Head of caudate nucleus (tissue), 42 donors: ENCODE measurements at regions not wholly inside any gene's neighbourhood (a gene's known extent, or its start where the extent isn't known, plus 50 kb on each side); places are given as distances from the start of the nearest gene placed in this dataset.

Experiments used
- DNase-seq, 42 donors: peaks; one replicate each; pipeline versions ENCODE4 v3.0.0 to v3.0.0-alpha.2; 2020 to 2021; ENCODE audit warnings: mixed read lengths in 7 of 42
- intact Hi-C: fragments of 100-400 bp; cut with DNase I; formaldehyde crosslinking; loops from one replicate; pipeline ENCODE4 v1.15.0; 2022

DNA sequence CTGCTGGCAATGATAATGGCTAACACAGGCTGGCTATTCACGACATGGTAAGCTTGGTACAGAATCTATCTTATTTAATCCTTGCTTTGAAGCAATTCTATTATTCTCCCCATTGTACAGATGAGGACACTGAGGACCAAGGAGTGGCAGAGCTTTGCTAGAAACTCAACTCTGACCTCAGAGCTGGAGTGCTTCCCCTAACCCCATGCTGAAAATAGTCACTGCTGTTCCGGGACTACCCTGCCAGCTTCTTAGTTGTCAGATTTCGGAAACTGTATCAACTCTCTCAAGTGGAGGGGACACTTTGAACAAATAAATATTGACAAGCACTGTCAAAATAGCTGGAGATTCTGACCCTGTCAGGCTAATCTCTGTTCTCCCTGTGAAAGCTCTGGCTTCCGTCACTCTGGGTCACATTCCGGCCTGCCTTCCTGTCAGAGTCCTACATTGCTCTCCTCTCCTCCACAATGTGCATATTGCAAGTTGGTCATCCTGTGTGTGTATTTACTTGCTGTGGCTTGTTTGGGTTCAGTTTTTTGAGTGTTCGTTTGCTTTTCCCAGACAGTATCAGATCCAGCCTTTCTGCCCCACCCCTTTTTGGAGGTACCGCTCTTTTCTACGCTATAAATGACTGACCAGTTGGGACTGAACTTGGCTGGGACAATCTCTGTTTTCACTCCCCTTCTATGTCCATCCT, 134.3 kb upstream of the MAP1B start:
- intact Hi-C loops, result no loop called here
- no peak for DNase-seq

DNA sequence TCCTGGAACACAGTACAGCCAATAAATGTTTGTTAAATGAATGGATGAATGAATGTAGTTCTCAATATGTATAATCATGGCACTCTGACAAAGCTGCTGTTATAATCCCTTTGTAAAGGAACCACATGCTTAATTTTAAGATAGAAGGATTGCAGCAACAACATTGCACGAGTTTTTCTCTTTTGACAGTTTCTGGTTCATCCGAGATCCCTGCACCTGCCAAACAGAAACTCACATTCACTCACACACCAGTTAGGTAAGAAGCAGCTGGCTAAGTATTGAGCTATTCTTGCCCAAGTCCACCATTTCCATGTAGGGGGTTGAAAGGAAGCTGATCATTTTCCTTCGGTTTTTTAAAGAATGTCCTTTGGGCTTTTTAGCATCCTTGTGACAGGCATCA, 133.7 kb upstream of the MAP1B start:
- DNase-seq, result no peak
- intact Hi-C loops, result no loop called here

GRCh38 chr5:71974165-71974564, 133.1 kb upstream of the MAP1B start:
- DNase-seq, result no peak
- intact Hi-C loops, result no loop called here

DNA sequence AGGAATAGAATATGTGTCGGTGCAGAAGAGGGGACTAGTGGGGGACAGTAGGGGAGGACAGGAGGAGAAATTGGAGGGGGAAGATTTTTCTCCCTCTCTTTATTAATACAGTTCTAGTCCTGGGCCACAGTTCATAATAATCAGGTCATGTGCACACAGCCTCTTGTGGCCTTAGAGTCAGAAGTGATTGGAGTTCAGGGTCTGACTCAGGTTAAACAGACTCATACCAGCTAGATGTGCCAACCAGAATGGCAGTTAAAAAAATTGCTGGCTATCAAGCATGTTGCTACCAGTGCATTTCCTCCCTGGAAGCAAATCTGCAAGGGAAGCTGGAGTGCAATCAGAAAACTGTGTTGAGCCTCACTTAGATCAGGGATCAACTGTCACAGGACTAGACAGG, 132.7 kb upstream of the MAP1B start:
- intact Hi-C loops, result no loop called here
- DNase-seq, result no peak

DNA sequence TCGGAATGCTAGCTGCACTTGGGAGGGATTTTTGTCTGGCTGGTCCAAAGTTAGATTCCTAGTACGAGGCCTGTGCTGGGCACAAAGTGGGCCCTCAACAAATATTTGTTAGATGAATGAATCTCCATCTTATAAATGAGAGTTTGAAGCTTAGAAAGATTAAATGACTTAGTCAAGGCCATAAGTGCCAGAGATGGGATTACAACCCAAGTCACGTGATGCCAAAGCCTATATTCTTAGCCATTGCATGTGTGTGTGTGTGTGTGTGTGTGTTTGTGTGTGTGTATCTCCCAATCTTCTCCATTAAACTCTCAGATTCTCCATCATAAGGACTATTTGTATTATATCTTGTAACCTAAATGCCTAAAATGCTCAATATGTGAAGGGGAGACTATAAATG, 130.8 kb upstream of the MAP1B start:
- no peak for DNase-seq
- intact Hi-C loops, result no loop called here

DNA sequence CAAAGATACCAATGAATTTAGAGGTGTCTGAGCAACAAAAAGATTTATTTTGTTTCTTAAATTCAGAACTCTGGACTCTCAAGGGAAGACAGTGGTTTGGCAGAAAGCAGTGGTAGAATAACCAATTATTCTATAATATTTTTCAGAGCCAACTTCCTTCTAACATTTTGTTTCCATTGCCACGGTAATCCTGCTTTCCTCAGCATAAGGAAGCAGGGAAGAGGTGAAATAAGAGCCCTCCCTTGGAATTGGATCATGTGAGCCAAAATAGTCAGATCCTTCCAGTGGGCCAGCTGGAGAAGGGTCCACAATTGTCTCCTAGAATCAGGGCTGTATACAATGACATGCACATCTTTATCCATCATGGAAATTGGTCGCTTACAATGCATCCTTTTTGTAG, 130.0 kb upstream of the MAP1B start:
- intact Hi-C loops, result no loop called here
- no peak for DNase-seq

GRCh38 chr5:71978216-71978615, 129.1 kb upstream of the MAP1B start:
- intact Hi-C loops, result no loop called here
- DNase-seq, result no peak

GRCh38 chr5:71982717-71983395, 124.4 kb upstream of the MAP1B start:
- intact Hi-C loops, result no loop called here
- no peak for DNase-seq

DNA sequence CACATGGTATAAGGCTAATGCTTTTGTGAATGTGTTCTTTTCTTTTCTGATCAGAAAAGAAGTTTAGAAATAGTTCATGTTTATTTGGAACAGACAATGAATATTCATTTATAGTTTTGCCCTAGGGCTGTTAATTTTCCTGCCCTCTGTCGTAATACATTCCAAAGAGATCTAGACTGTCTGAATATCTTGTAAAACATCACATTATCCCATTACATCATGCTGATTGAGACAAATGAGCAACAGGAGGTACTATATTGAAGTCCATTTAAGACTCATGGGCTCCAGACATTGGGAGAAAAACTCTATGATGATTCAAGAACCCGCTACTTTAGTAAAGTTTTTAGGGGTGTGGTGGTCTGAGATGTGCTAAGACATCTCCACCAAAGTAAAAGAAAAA, 121.2 kb upstream of the MAP1B start:
- intact Hi-C loops, result no loop called here
- DNase-seq, result no peak

DNA sequence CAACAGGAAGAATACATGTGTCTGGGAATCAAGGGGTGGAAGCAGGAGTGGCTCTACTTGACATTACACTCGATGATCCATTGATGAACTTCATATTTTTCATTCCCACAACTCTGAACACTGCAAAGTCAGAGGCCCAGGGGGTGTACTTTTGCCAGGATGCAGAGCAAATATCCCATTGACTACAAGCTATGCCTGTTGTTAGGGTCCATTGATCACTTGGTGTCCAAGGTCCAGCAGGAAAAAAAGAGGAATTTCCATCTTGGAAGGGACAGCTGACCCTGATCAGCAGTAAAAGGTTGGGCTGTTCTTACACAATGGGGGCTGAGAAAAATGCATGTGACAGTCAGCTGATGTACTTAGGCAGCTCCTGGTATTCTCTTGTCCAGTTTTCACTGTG, 118.5 kb upstream of the MAP1B start:
- no peak for DNase-seq
- intact Hi-C loops, result no loop called here

GRCh38 chr5:71993600-71993999, 113.7 kb upstream of the MAP1B start:
- intact Hi-C loops, result no loop called here
- DNase-seq, result no peak

DNA sequence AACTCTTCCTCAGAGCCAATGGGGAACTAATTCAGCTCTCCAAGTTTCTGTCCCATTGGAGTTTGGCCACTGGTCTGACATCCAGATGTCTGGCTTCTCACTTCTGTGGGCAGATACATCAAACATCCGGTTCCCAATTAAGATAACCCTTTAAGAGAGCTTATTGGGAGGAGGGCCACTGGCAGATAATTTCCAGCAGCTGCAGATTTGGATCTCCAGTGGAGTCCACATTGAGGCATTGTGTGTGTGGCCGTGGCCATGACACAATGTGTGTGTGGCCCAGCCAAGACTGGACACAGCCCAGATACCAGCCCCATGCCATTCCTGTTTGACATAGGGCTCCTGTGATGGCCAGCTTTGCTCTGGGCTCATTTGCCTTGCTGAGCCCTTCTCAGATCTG, 110.5 kb upstream of the MAP1B start:
- intact Hi-C loops, result no loop called here
- DNase-seq, result no peak

DNA sequence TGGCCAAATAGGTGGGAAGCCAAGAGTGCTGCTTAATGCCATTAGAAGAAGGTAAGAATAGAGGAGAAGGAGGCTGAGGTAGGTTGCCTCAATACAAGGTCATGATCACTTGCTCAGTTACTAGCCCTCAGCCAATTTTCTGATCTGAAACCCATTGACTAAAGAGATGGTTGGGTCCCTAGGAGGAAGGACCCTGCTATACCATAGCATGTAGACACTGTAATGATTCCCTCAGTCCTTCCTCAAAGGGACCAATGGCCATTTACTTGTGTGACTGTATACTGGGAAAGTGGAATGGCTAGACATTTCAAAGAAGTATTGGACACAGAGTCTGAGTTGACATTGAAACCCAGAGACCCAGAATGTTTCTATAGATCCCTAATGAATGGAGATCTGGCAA, 108.5 kb upstream of the MAP1B start:
- intact Hi-C loops, result no loop called here

GRCh38 chr5:72000707-72001106, 106.6 kb upstream of the MAP1B start:
- no peak for DNase-seq
- intact Hi-C loops, result no loop called here

More for the DNA sequence above, 108.5 kb upstream of the MAP1B start:
- DNase-seq, result no peak

DNA sequence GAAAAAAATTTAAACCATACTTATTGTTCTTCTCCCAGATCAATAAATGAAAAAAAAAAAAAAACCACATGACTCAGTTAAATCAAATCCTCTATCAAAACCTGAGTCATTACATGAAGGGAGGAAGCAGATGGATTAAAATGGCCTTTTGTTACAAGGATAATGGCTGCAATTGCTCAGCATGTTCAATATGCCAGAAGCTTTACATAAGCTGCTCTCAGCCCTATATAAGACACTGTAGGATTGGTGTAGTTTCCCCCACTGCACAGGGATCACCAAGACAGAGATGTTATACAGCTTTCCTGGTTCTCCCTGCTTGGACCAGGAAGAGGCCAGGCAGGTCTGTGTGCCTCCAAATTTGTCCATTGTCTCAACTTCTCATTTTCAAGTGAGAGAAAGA, 101.6 kb upstream of the MAP1B start:
- intact Hi-C loops, result no loop called here
- DNase-seq, result no peak

DNA sequence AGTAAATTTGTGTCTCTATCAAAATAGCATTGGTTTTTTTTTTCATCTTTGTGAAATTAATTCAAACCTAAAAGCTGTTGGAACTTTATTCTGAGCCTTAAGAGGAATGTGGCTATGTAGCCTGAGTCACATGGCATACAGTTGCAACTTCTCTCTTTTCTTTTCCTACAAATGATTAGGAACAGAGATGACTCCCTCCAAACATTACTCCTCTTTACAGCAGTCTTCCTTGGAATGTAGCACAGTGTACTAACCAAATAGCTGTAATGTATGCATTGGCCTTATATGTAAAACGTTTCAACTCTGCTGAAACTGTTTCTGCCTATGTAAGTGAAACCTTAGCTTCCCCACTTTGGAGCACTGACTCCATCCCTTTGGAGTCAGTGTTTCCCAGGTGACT, 100.9 kb upstream of the MAP1B start:
- DNase-seq, result no peak
- intact Hi-C loops, result no loop called here

- intact Hi-C loops, result no loop called here
- no peak for DNase-seq
Observed at GRCh38 chr5:72007336-72008111, 99.8 kb upstream of the MAP1B start.

GRCh38 chr5:72009280-72009679, 98.0 kb upstream of the MAP1B start:
- DNase-seq, result no peak
- intact Hi-C loops, result no loop called here

DNA sequence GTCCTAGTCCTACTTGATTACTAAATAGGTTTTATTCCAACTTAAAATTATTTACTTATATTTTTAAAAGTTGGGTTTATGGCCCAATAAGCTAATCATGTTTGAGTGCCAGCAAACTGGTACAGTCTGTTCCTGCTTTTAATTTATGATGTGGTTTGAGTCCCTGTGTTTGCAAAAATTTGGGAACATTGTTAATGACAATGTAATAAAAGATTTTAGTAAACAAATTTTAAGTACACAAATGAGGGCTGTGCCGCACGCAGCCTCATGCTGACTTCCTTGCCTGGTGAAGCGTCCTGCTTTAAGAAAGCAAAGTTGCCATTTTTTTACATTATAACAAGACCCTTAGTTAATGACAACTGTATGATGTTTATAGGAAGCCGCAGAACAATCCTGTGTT, 96.8 kb upstream of the MAP1B start:
- intact Hi-C loops, result no loop called here
- no peak for DNase-seq

DNA sequence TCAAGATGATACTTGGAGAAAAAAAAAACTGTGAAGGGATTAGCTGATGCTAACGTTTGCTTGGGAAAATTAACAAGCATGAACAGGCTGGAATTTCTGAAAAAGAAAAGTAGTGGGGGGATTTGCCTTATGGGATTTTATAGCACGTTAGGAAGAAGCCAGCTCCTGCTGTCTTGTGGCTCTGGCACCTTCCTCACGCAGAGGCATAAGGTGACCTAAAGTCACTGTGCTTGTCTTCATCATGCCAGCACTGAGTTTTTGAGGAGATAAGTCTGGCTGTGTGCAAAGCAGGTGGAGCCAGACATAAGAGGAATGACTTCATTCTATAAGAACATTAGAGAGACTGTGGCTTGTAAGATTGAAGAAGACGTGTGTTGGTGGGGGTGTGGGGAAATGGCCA, 94.4 kb upstream of the MAP1B start:
- DNase-seq, result no peak
- intact Hi-C loops, result no loop called here
